ENCODE measurements at regions not wholly inside any gene's neighbourhood (a gene's known extent, or its start where the extent isn't known, plus 50 kb on each side); places are given as distances from the start of the nearest gene placed in this dataset.

- DNase-seq = no peak
- H3K4me1 Mint-ChIP-seq (ENCODE audit: low read depth) = no peaks in the 10 kb centered on the region
- no peaks in the 10 kb centered on the region for H3K36me3 Mint-ChIP-seq (ENCODE audit: low read depth)
- H3K9me3 Mint-ChIP-seq = no peaks in the 10 kb centered on the region
- no peak overlapping the region for H3K27ac Mint-ChIP-seq
- H3K4me3 Mint-ChIP-seq = no peak overlapping the region
- H3K27me3 Mint-ChIP-seq = peaks cover 29% of the 10 kb centered on the region
Observed at GRCh38 chr20:57964011-57964862, 254.4 kb upstream of the PMEPA1 start.

GRCh38 chr20:57960803-57961575, 251.2 kb upstream of the PMEPA1 start:
- Mint-ChIP-seq H3K9me3 (no peaks in the 10 kb centered on the region), H3K4me1 (ENCODE audit: low read depth) (no peaks in the 10 kb centered on the region), H3K4me3 (no peak overlapping the region), H3K27me3 (peaks cover 10% of the 10 kb centered on the region), H3K27ac (no peak overlapping the region), H3K36me3 (ENCODE audit: low read depth) (no peaks in the 10 kb centered on the region)
- DNase-seq = no peak

GRCh38 chr20:57959589-57959988, 249.8 kb upstream of the PMEPA1 start:
- Mint-ChIP-seq H3K27ac (no peak overlapping the region), H3K4me3 (no peak overlapping the region), H3K27me3 (no peaks in the 10 kb centered on the region), H3K36me3 (ENCODE audit: low read depth) (no peaks in the 10 kb centered on the region), H3K9me3 (no peaks in the 10 kb centered on the region), H3K4me1 (ENCODE audit: low read depth) (no peaks in the 10 kb centered on the region)
- DNase-seq = no peak

- Mint-ChIP-seq H3K27me3 (no peaks in the 10 kb centered on the region), H3K27ac (no peak overlapping the region), H3K9me3 (no peaks in the 10 kb centered on the region), H3K4me1 (ENCODE audit: low read depth) (no peaks in the 10 kb centered on the region), H3K36me3 (ENCODE audit: low read depth) (no peaks in the 10 kb centered on the region), H3K4me3 (no peak overlapping the region)
- no peak for DNase-seq
Observed at GRCh38 chr20:57959018-57959417, 249.2 kb upstream of the PMEPA1 start.

GRCh38 chr20:57958050-57958420, 248.2 kb upstream of the PMEPA1 start:
- Mint-ChIP-seq H3K27ac (no peak overlapping the region), H3K4me3 (no peak overlapping the region), H3K4me1 (ENCODE audit: low read depth) (no peaks in the 10 kb centered on the region), H3K9me3 (no peaks in the 10 kb centered on the region), H3K36me3 (ENCODE audit: low read depth) (no peaks in the 10 kb centered on the region), H3K27me3 (no peaks in the 10 kb centered on the region)
- DNase-seq = no peak

GRCh38 chr20:57957411-57958049, 247.7 kb upstream of the PMEPA1 start:
- H3K9me3 Mint-ChIP-seq = no peaks in the 10 kb centered on the region
- no peaks in the 10 kb centered on the region for H3K27me3 Mint-ChIP-seq
- no peaks in the 10 kb centered on the region for H3K4me1 Mint-ChIP-seq (ENCODE audit: low read depth)
- H3K4me3 Mint-ChIP-seq = no peak overlapping the region
- H3K27ac Mint-ChIP-seq = no peak overlapping the region
- no peaks in the 10 kb centered on the region for H3K36me3 Mint-ChIP-seq (ENCODE audit: low read depth)
- DNase-seq = no peak

GRCh38 chr20:57953638-57954037, 243.8 kb upstream of the PMEPA1 start:
- Mint-ChIP-seq H3K9me3 (no peaks in the 10 kb centered on the region), H3K27ac (no peak overlapping the region), H3K27me3 (peaks cover 11% of the 10 kb centered on the region), H3K4me3 (no peak overlapping the region), H3K4me1 (ENCODE audit: low read depth) (no peaks in the 10 kb centered on the region), H3K36me3 (ENCODE audit: low read depth) (no peaks in the 10 kb centered on the region)
- no peak for DNase-seq

- peaks cover 16% of the 10 kb centered on the region for H3K27me3 Mint-ChIP-seq
- no peaks in the 10 kb centered on the region for H3K4me1 Mint-ChIP-seq (ENCODE audit: low read depth)
- no peaks in the 10 kb centered on the region for H3K36me3 Mint-ChIP-seq (ENCODE audit: low read depth)
- no peak overlapping the region for H3K4me3 Mint-ChIP-seq
- H3K9me3 Mint-ChIP-seq = no peaks in the 10 kb centered on the region
- no peak overlapping the region for H3K27ac Mint-ChIP-seq
- no peak for DNase-seq
Observed at GRCh38 chr20:57952136-57952535, 242.3 kb upstream of the PMEPA1 start.

- Mint-ChIP-seq H3K4me1 (ENCODE audit: low read depth) (no peaks in the 10 kb centered on the region), H3K36me3 (ENCODE audit: low read depth) (no peaks in the 10 kb centered on the region), H3K9me3 (no peaks in the 10 kb centered on the region), H3K4me3 (no peak overlapping the region), H3K27ac (no peak overlapping the region), H3K27me3 (peaks cover 17% of the 10 kb centered on the region)
- no peak for DNase-seq
Observed at GRCh38 chr20:57951549-57951948, 241.7 kb upstream of the PMEPA1 start.

- Mint-ChIP-seq H3K36me3 (ENCODE audit: low read depth) (no peaks in the 10 kb centered on the region), H3K27ac (no peak overlapping the region), H3K9me3 (no peaks in the 10 kb centered on the region), H3K4me3 (no peak overlapping the region), H3K27me3 (peaks cover 18% of the 10 kb centered on the region), H3K4me1 (ENCODE audit: low read depth) (no peaks in the 10 kb centered on the region)
- no peak for DNase-seq
Observed at GRCh38 chr20:57950764-57951485, 241.1 kb upstream of the PMEPA1 start.

GRCh38 chr20:57948180-57948955, 238.6 kb upstream of the PMEPA1 start:
- H3K36me3 Mint-ChIP-seq (ENCODE audit: low read depth) = no peaks in the 10 kb centered on the region
- H3K27ac Mint-ChIP-seq = no peak overlapping the region
- no peaks in the 10 kb centered on the region for H3K4me1 Mint-ChIP-seq (ENCODE audit: low read depth)
- H3K9me3 Mint-ChIP-seq = no peaks in the 10 kb centered on the region
- no peak overlapping the region for H3K4me3 Mint-ChIP-seq
- peaks cover 18% of the 10 kb centered on the region for H3K27me3 Mint-ChIP-seq
- DNase-seq = no peak

- H3K9me3 Mint-ChIP-seq = no peaks in the 10 kb centered on the region
- no peak overlapping the region for H3K4me3 Mint-ChIP-seq
- no peak overlapping the region for H3K27ac Mint-ChIP-seq
- no peak for DNase-seq
- H3K27me3 Mint-ChIP-seq = peaks cover 18% of the 10 kb centered on the region
- no peaks in the 10 kb centered on the region for H3K36me3 Mint-ChIP-seq (ENCODE audit: low read depth)
- H3K4me1 Mint-ChIP-seq (ENCODE audit: low read depth) = no peaks in the 10 kb centered on the region
Observed at GRCh38 chr20:57947421-57948179, 237.8 kb upstream of the PMEPA1 start.

GRCh38 chr20:57946559-57947315, 236.9 kb upstream of the PMEPA1 start:
- Mint-ChIP-seq H3K36me3 (ENCODE audit: low read depth) (no peaks in the 10 kb centered on the region), H3K27me3 (peaks cover 12% of the 10 kb centered on the region), H3K4me3 (no peak overlapping the region), H3K9me3 (no peaks in the 10 kb centered on the region), H3K4me1 (ENCODE audit: low read depth) (no peaks in the 10 kb centered on the region), H3K27ac (no peak overlapping the region)
- no peak for DNase-seq

Measured in activated T-cell treated with anti-CD3 and anti-CD28 coated beads, Interleukin-2, amount 50 U/mL, for 24 hours (primary cell).